ENCODE measurements at regions not wholly inside any gene's neighbourhood (a gene's known extent, or its start where the extent isn't known, plus 50 kb on each side); places are given as distances from the start of the nearest gene placed in this dataset.

DNA sequence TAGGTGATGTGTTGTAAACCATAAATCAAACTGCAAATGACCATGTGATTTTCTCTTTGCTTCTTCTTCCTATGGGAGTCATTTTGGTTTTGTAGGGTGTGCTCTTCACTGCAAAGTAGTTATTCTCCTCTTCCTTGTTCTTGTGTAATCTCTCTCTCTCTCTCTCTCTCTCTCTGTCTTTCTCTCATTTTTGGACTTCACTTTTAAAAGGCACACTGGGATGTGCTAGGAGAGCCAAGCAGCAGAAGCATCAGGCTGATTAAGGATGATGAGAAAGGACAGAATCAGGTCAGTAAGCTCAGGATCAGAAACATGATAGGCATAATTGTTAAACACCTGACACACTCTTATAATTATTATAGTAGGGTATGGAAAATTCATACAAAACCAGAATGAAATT, 505.3 kb upstream of the ZNF608 start:
- TF ChIP-seq, protein P1, sequence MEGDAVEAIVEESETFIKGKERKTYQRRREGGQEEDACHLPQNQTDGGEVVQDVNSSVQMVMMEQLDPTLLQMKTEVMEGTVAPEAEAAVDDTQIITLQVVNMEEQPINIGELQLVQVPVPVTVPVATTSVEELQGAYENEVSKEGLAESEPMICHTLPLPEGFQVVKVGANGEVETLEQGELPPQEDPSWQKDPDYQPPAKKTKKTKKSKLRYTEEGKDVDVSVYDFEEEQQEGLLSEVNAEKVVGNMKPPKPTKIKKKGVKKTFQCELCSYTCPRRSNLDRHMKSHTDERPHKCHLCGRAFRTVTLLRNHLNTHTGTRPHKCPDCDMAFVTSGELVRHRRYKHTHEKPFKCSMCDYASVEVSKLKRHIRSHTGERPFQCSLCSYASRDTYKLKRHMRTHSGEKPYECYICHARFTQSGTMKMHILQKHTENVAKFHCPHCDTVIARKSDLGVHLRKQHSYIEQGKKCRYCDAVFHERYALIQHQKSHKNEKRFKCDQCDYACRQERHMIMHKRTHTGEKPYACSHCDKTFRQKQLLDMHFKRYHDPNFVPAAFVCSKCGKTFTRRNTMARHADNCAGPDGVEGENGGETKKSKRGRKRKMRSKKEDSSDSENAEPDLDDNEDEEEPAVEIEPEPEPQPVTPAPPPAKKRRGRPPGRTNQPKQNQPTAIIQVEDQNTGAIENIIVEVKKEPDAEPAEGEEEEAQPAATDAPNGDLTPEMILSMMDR (IDR thresholded peaks at IDR 0.05) = no peak
- TF ChIP-seq EP300 (IDR thresholded peaks at IDR 0.05) (no peak), POLR2AphosphoS5 (IDR thresholded peaks at IDR 0.05) (no peak), POLR2A (IDR thresholded peaks at IDR 0.05) (no peak)

Data from suprapubic skin (tissue), 4 donors.